ENCODE measurements at regions not wholly inside any gene's neighbourhood (a gene's known extent, or its start where the extent isn't known, plus 50 kb on each side); places are given as distances from the start of the nearest gene placed in this dataset.

GRCh38 chr6:159481897-159482296 is 211.1 kb downstream of the SOD2 start:
- no peaks in the 10 kb centered on the region for H3K9me3 ChIP-seq
- DNase-seq, result no peak
- WGBS, 5 donors, result 90 to 98% (median 95%) methylated on average over 1 of the region's 1 CpG

GRCh38 chr6:159480471-159480870 is 212.6 kb downstream of the SOD2 start:
- no peaks in the 10 kb centered on the region for H3K4me1 ChIP-seq
- H3K27ac ChIP-seq, result no peak overlapping the region
- intact Hi-C loops (cut with DNase I; ENCODE audit: low total_unique reads), result no loop called here
- TF ChIP-seq, protein P1, sequence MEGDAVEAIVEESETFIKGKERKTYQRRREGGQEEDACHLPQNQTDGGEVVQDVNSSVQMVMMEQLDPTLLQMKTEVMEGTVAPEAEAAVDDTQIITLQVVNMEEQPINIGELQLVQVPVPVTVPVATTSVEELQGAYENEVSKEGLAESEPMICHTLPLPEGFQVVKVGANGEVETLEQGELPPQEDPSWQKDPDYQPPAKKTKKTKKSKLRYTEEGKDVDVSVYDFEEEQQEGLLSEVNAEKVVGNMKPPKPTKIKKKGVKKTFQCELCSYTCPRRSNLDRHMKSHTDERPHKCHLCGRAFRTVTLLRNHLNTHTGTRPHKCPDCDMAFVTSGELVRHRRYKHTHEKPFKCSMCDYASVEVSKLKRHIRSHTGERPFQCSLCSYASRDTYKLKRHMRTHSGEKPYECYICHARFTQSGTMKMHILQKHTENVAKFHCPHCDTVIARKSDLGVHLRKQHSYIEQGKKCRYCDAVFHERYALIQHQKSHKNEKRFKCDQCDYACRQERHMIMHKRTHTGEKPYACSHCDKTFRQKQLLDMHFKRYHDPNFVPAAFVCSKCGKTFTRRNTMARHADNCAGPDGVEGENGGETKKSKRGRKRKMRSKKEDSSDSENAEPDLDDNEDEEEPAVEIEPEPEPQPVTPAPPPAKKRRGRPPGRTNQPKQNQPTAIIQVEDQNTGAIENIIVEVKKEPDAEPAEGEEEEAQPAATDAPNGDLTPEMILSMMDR (IDR thresholded peaks at IDR 0.05 in 8 of 11, conservative IDR thresholded peaks at IDR 0.05 in 3 of 11), result no peak
- no peak for TF ChIP-seq POLR2A (IDR thresholded peaks at IDR 0.05)
- TF ChIP-seq POLR2AphosphoS5 (IDR thresholded peaks at IDR 0.05), result no peak
- no peaks in the 10 kb centered on the region for H3K36me3 ChIP-seq
- no peaks in the 10 kb centered on the region for H3K27me3 ChIP-seq (replicated peaks in 1 of 7)
- DNase-seq, result no peak
- WGBS, 5 donors, result 78 to 90% (median 87%) methylated on average over 8 of the region's 8 CpGs
- H3K9me3 ChIP-seq, result no peaks in the 10 kb centered on the region
- no peak overlapping the region for H3K4me3 ChIP-seq

More at GRCh38 chr6:159481897-159482296, 211.1 kb downstream of the SOD2 start:
- H3K27me3 ChIP-seq (replicated peaks in 1 of 7), result no peaks in the 10 kb centered on the region
- intact Hi-C loops (cut with DNase I; ENCODE audit: low total_unique reads), result no loop called here
- no peaks in the 10 kb centered on the region for H3K4me1 ChIP-seq
- H3K27ac ChIP-seq, result no peak overlapping the region
- H3K36me3 ChIP-seq, result no peaks in the 10 kb centered on the region
- no peak overlapping the region for H3K4me3 ChIP-seq
- TF ChIP-seq POLR2A (IDR thresholded peaks at IDR 0.05) (no peak), POLR2AphosphoS5 (IDR thresholded peaks at IDR 0.05) (no peak)
- TF ChIP-seq, protein P1 (IDR thresholded peaks at IDR 0.05 in 8 of 11, conservative IDR thresholded peaks at IDR 0.05 in 3 of 11), result no peak

- intact Hi-C loops (cut with DNase I; ENCODE audit: low total_unique reads), result no loop called here
Measured at GRCh38 chr6:159479146-159479545, 213.9 kb downstream of the SOD2 start.

GRCh38 chr6:159473475-159474263 is 219.4 kb downstream of the SOD2 start:
- TF ChIP-seq POLR2A (IDR thresholded peaks at IDR 0.05), result no peak
- TF ChIP-seq, protein P1 (IDR thresholded peaks at IDR 0.05 in 8 of 11, conservative IDR thresholded peaks at IDR 0.05 in 3 of 11), result no peak
- no peak for TF ChIP-seq POLR2AphosphoS5 (IDR thresholded peaks at IDR 0.05)
- H3K27ac ChIP-seq, result no peak overlapping the region
- no peak for DNase-seq
- H3K4me1 ChIP-seq, result no peaks in the 10 kb centered on the region
- WGBS, 5 donors, result 75 to 88% (median 83%) methylated on average over 4 of the region's 4 CpGs
- no peaks in the 10 kb centered on the region for H3K36me3 ChIP-seq
- H3K27me3 ChIP-seq (replicated peaks in 1 of 7), result no peaks in the 10 kb centered on the region
- intact Hi-C loops (cut with DNase I; ENCODE audit: low total_unique reads), result no loop called here
- H3K4me3 ChIP-seq, result no peak overlapping the region
- H3K9me3 ChIP-seq, result peaks cover 0 to 13% (median 2%) of the 10 kb centered on the region in 8 donors

More at GRCh38 chr6:159479146-159479545, 213.9 kb downstream of the SOD2 start:
- no peaks in the 10 kb centered on the region for H3K4me1 ChIP-seq
- TF ChIP-seq POLR2AphosphoS5 (IDR thresholded peaks at IDR 0.05) (no peak), POLR2A (IDR thresholded peaks at IDR 0.05) (no peak)
- TF ChIP-seq, protein P1 (IDR thresholded peaks at IDR 0.05 in 8 of 11, conservative IDR thresholded peaks at IDR 0.05 in 3 of 11), result no peak
- no peak overlapping the region for H3K27ac ChIP-seq
- no peaks in the 10 kb centered on the region for H3K27me3 ChIP-seq (replicated peaks in 1 of 7)
- no peak overlapping the region for H3K4me3 ChIP-seq
- no peaks in the 10 kb centered on the region for H3K36me3 ChIP-seq
- DNase-seq, result no peak
- no peaks in the 10 kb centered on the region for H3K9me3 ChIP-seq

All from spleen (tissue), 11 donors.